ENCODE measurements at regions not wholly inside any gene's neighbourhood (a gene's known extent, or its start where the extent isn't known, plus 50 kb on each side); places are given as distances from the start of the nearest gene placed in this dataset.

- TF ChIP-seq CTCF (IDR thresholded peaks at IDR 0.05) (no peak), EP300 (IDR thresholded peaks at IDR 0.05) (no peak), POLR2A (IDR thresholded peaks at IDR 0.05; ENCODE audit: low read depth) (no peak), POLR2AphosphoS5 (IDR thresholded peaks at IDR 0.05) (no peak)
Measured at GRCh38 chr6:113719064-113719463, 138.1 kb upstream of the MARCKS start.
